ENCODE measurements at regions not wholly inside any gene's neighbourhood (a gene's known extent, or its start where the extent isn't known, plus 50 kb on each side); places are given as distances from the start of the nearest gene placed in this dataset.

- DNase-seq: no peak
Measured at GRCh38 chr6:170082531-170083187, 208.2 kb downstream of the DLL1 start.

GRCh38 chr6:170082067-170082466, 208.8 kb downstream of the DLL1 start:
- no peak for DNase-seq

- no peak for DNase-seq
Measured at GRCh38 chr6:170081556-170081955, 209.3 kb downstream of the DLL1 start.

- DNase-seq: no peak
Measured at GRCh38 chr6:170080828-170081371, 210.0 kb downstream of the DLL1 start.

GRCh38 chr6:170080169-170080827, 210.6 kb downstream of the DLL1 start:
- no peak for DNase-seq

- no peak for DNase-seq
Measured at GRCh38 chr6:170076466-170077165, 214.3 kb downstream of the DLL1 start.

- no peak for DNase-seq
Measured at GRCh38 chr6:170075659-170076223, 215.1 kb downstream of the DLL1 start.

GRCh38 chr6:170074907-170075306, 216.0 kb downstream of the DLL1 start:
- no peak for DNase-seq

GRCh38 chr6:170074435-170074834, 216.4 kb downstream of the DLL1 start:
- DNase-seq: no peak

GRCh38 chr6:170073846-170074245, 217.0 kb downstream of the DLL1 start:
- no peak for DNase-seq

- no peak for DNase-seq
Measured at GRCh38 chr6:170072246-170072645, 218.6 kb downstream of the DLL1 start.

- no peak for DNase-seq
Measured at GRCh38 chr6:170069611-170070010, 221.3 kb downstream of the DLL1 start.

GRCh38 chr6:170068496-170068895, 222.4 kb downstream of the DLL1 start:
- DNase-seq: no peak

GRCh38 chr6:170067923-170068360, 222.9 kb downstream of the DLL1 start:
- DNase-seq: no peak

GRCh38 chr6:170067181-170067641, 223.7 kb downstream of the DLL1 start:
- DNase-seq: no peak

- DNase-seq: no peak
Measured at GRCh38 chr6:170066679-170067078, 224.2 kb downstream of the DLL1 start.

GRCh38 chr6:170063851-170064602, 226.9 kb downstream of the DLL1 start:
- DNase-seq: no peak

- DNase-seq: no peak
Measured at GRCh38 chr6:170063431-170063830, 227.4 kb downstream of the DLL1 start.

GRCh38 chr6:170062915-170063241, 228.0 kb downstream of the DLL1 start:
- DNase-seq: no peak

- DNase-seq: no peak
Measured at GRCh38 chr6:170062209-170062914, 228.5 kb downstream of the DLL1 start.

- no peak for DNase-seq
Measured at GRCh38 chr6:170058878-170059485, 231.9 kb downstream of the DLL1 start.
